GM23338 (cell line): ENCODE measurements at regions not wholly inside any gene's neighbourhood (a gene's known extent, or its start where the extent isn't known, plus 50 kb on each side); places are given as distances from the start of the nearest gene placed in this dataset.

Experiments used
- ATAC-seq: fragments of 200-7000 bp; cut with Tn5 transposase; 3 replicates; pipeline ENCODE4 v1.9.1; 2020
- DNase-seq: peaks from one replicate; pipeline ENCODE4 v3.0.0-alpha.2; 2015; ENCODE audit warnings: low spot score
- H2AFZ ChIP-seq: fragments of 200-600 bp; sonication (generic); 2 replicates; pipeline ENCODE4 v1.8.0; 2016; ENCODE audit warnings: antibody characterized with exemption, mild to moderate bottlenecking, moderate library complexity
- H3F3A ChIP-seq: fragments of 200-600 bp; sonication (generic); replicated peaks from 2 replicates; pipeline ENCODE4 v1.8.0; 2017; ENCODE audit warnings: antibody characterized with exemption, mixed run types, low read depth
- H3K27ac ChIP-seq: fragments of 200-600 bp; sonication (generic); 2 replicates; pipeline ENCODE4 v1.6.1; 2016; ENCODE audit warnings: low read depth
- H3K27me3 ChIP-seq: fragments of 200-600 bp; sonication (generic); 2 replicates; pipeline ENCODE4 v1.8.0; 2016; ENCODE audit warnings: mild to moderate bottlenecking, mixed run types, moderate library complexity; ENCODE audit not compliant: insufficient read depth
- H3K36me3 ChIP-seq: fragments of 200-600 bp; sonication (generic); 2 replicates; pipeline ENCODE4 v1.8.0; 2016; ENCODE audit warnings: mild to moderate bottlenecking; ENCODE audit not compliant: insufficient read depth
- H3K4me1 ChIP-seq: fragments of 200-600 bp; sonication (generic); 2 replicates; pipeline ENCODE4 v1.8.0; 2016; ENCODE audit warnings: mild to moderate bottlenecking, moderate library complexity; ENCODE audit not compliant: insufficient read depth
- H3K4me2 ChIP-seq: fragments of 200-600 bp; sonication (generic); 2 replicates; pipeline ENCODE4 v1.7.1; 2017; ENCODE audit warnings: mixed run types
- H3K4me3 ChIP-seq: fragments of 200-600 bp; sonication (generic); 2 replicates; pipeline ENCODE4 v1.6.1; 2016; ENCODE audit warnings: mixed run types
- H3K79me2 ChIP-seq: fragments of 200-600 bp; sonication (generic); replicated peaks from 2 replicates; pipeline ENCODE4 v1.8.0; 2017; ENCODE audit warnings: mild to moderate bottlenecking; ENCODE audit not compliant: insufficient read depth
- H3K9me2 ChIP-seq: fragments of 200-600 bp; sonication (generic); 2 replicates; pipeline ENCODE4 v1.8.0; 2017; ENCODE audit not compliant: insufficient read depth
- H4K20me1 ChIP-seq: fragments of 200-600 bp; sonication (generic); replicated peaks from 2 replicates; pipeline ENCODE4 v1.8.0; 2017; ENCODE audit warnings: mild to moderate bottlenecking; ENCODE audit not compliant: insufficient read depth
- H3K27ac Mint-ChIP-seq: 2 replicates; pipeline ENCODE4 v1.8.0; 2020; ENCODE audit warnings: inconsistent platforms, mild to moderate bottlenecking, moderate library complexity, mixed read lengths
- H3K27me3 Mint-ChIP-seq: 3 replicates; pipeline ENCODE4 v1.8.0; 2022; ENCODE audit warnings: low read depth, mild to moderate bottlenecking, moderate library complexity, mixed read lengths, inconsistent platforms; ENCODE audit not compliant: insufficient read depth, poor library complexity
- H3K36me3 Mint-ChIP-seq: 3 replicates; pipeline ENCODE4 v1.8.0; 2021; ENCODE audit warnings: low read depth, mild to moderate bottlenecking, inconsistent platforms, moderate library complexity, mixed read lengths
- H3K4me1 Mint-ChIP-seq: 3 replicates; pipeline ENCODE4 v1.8.0; 2020; ENCODE audit warnings: mild to moderate bottlenecking, inconsistent platforms, mixed read lengths
- H3K4me3 Mint-ChIP-seq: 3 replicates; pipeline ENCODE4 v1.8.0; 2021; ENCODE audit warnings: moderate library complexity, mild to moderate bottlenecking, inconsistent platforms, mixed read lengths
- H3K9me3 Mint-ChIP-seq: 3 replicates; pipeline ENCODE4 v1.8.0; 2020; ENCODE audit warnings: moderate library complexity, mild to moderate bottlenecking, inconsistent platforms, mixed read lengths
- CREB1 ChIP-seq: fragments of 250-450 bp; sonication (Bioruptor Pico); IDR thresholded peaks from 2 replicates; pipeline ENCODE4 v1.5.0; 2020; ENCODE audit warnings: low read depth, mild to moderate bottlenecking, moderate library complexity
- CTCF ChIP-seq, 2 experiments: fragments of 200-600 bp in 1 of 2; sonication (generic) in 1 of 2; conservative IDR thresholded peaks; 2 replicates each; pipeline versions ENCODE4 v1.5.1 to v1.6.1; 2016 to 2017; ENCODE audit warnings: antibody characterized with exemption in 2 of 2, low read depth in 2 of 2, mild to moderate bottlenecking in 2 of 2, moderate library complexity in 1 of 2
- ETS1 ChIP-seq: IDR thresholded peaks from 2 replicates; pipeline ENCODE4 v1.6.1; 2016; ENCODE audit warnings: antibody characterized with exemption
- EZH2 ChIP-seq: fragments of 200-600 bp; sonication (generic); IDR thresholded peaks from one replicate; pipeline ENCODE4 v1.8.0; 2017; ENCODE audit warnings: antibody characterized with exemption, mild to moderate bottlenecking, low read depth; ENCODE audit not compliant: unreplicated experiment
- NANOG ChIP-seq: IDR thresholded peaks from 2 replicates; pipeline ENCODE4 v1.6.1; 2016; ENCODE audit warnings: antibody characterized with exemption, borderline replicate concordance
- POLR2AphosphoS5 ChIP-seq: IDR thresholded peaks from 2 replicates; pipeline ENCODE4 v1.6.1; 2016; ENCODE audit warnings: antibody characterized with exemption, low read depth
- STAT1 ChIP-seq: IDR thresholded peaks from one replicate; pipeline ENCODE4 v1.6.1; 2016; ENCODE audit warnings: antibody characterized with exemption; ENCODE audit not compliant: unreplicated experiment
- ZNF114 ChIP-seq: fragments of 250-450 bp; sonication (Bioruptor Pico); IDR thresholded peaks from 2 replicates; pipeline ENCODE4 v1.5.0; 2020; ENCODE audit warnings: mild to moderate bottlenecking, moderate library complexity
- ZNF331 ChIP-seq: fragments of 250-450 bp; sonication (Bioruptor Pico); IDR thresholded peaks from 2 replicates; pipeline ENCODE4 v1.5.0; 2020; ENCODE audit warnings: low read depth, mild to moderate bottlenecking, moderate library complexity
- ZNF462 ChIP-seq: fragments of 250-450 bp; sonication (Bioruptor Pico); IDR thresholded peaks from 2 replicates; pipeline ENCODE4 v1.5.0; 2020; ENCODE audit warnings: mild to moderate bottlenecking, moderate library complexity

- TF ChIP-seq NANOG = no peak
Measured at GRCh38 chr11:8826139-8826786, 84.7 kb upstream of the AKIP1 start (continued).

GRCh38 chr11:8826901-8827560 is 84.0 kb upstream of the AKIP1 start:
- Mint-ChIP-seq H3K27me3 (no peaks in the 10 kb centered on the region), H3K4me1 (peaks cover 18% of the 10 kb centered on the region), H3K27ac (no peak overlapping the region), H3K4me3 (no peak overlapping the region), H3K9me3 (no peaks in the 10 kb centered on the region), H3K36me3 (no peaks in the 10 kb centered on the region)
- H3K27me3 ChIP-seq = no peaks in the 10 kb centered on the region
- peak; percentile 19 for DNase-seq
- TF ChIP-seq ZNF114 (CRISPR knock-in tag) = no peak
- no peak for TF ChIP-seq ETS1
- TF ChIP-seq ZNF331 = no peak
- ATAC-seq = peak; percentile 10; the same call in 2 of the 3 replicates
- peaks cover 14% of the 10 kb centered on the region; the same call in 1 of the 2 replicates for H3K9me2 ChIP-seq
- no peaks in the 10 kb centered on the region for H4K20me1 ChIP-seq
- H3K4me3 ChIP-seq = no peak overlapping the region
- H3K4me1 ChIP-seq = peaks cover 20% of the 10 kb centered on the region
- H3K27ac ChIP-seq = no peak overlapping the region; the same call in 1 of the 2 replicates
- no peaks in the 10 kb centered on the region for H3F3A ChIP-seq
- H3K4me2 ChIP-seq = peak overlapping the region; percentile 10; the same call in 1 of the 2 replicates
- no peaks in the 10 kb centered on the region for H3K36me3 ChIP-seq
- no peak overlapping the region for H2AFZ ChIP-seq
- H3K79me2 ChIP-seq = no peaks in the 10 kb centered on the region

GRCh38 chr11:8828046-8828445 is 82.9 kb upstream of the AKIP1 start:
- Mint-ChIP-seq H3K27ac (no peak overlapping the region), H3K4me1 (peaks cover 17% of the 10 kb centered on the region), H3K4me3 (no peak overlapping the region), H3K27me3 (no peaks in the 10 kb centered on the region), H3K9me3 (no peaks in the 10 kb centered on the region), H3K36me3 (no peaks in the 10 kb centered on the region)
- peaks cover 26% of the 10 kb centered on the region for H3K4me1 ChIP-seq
- H3K27me3 ChIP-seq = no peaks in the 10 kb centered on the region
- DNase-seq = no peak
- ATAC-seq = no peak
- no peaks in the 10 kb centered on the region for H3K79me2 ChIP-seq
- H3K27ac ChIP-seq = no peak overlapping the region
- no peak overlapping the region for H2AFZ ChIP-seq
- H4K20me1 ChIP-seq = no peaks in the 10 kb centered on the region
- H3K4me2 ChIP-seq = no peak overlapping the region
- H3F3A ChIP-seq = no peaks in the 10 kb centered on the region
- no peaks in the 10 kb centered on the region for H3K36me3 ChIP-seq
- H3K9me2 ChIP-seq = peaks cover 14% of the 10 kb centered on the region; the same call in 1 of the 2 replicates
- H3K4me3 ChIP-seq = no peak overlapping the region
- no peak for TF ChIP-seq ZNF114 (CRISPR knock-in tag)
- TF ChIP-seq CTCF (conservative IDR thresholded peaks at IDR 0.05; ENCODE audit: low read depth in 2 of 2) = no peak
- TF ChIP-seq CREB1 (CRISPR knock-in tag) = no peak
- TF ChIP-seq STAT1 = no peak
- no peak for TF ChIP-seq ZNF462 (CRISPR knock-in tag)
- no peak for TF ChIP-seq ZNF331
- no peak for TF ChIP-seq NANOG
- no peak for TF ChIP-seq POLR2AphosphoS5
- TF ChIP-seq EZH2 = no peak
